Amygdala (tissue), 56 donors: ENCODE measurements at regions not wholly inside any gene's neighbourhood (a gene's known extent, or its start where the extent isn't known, plus 50 kb on each side); places are given as distances from the start of the nearest gene placed in this dataset.
"Not testable (repeated sequence)": the region's sequence is repeated elsewhere in the genome, so short reads cannot be mapped to it uniquely, and the experiment has no call there.

Experiments
- DNase-seq, 56 donors: peaks; one replicate each; lab custom pipeline; 2025; lab: John Stamatoyannopoulos, UW

DNA sequence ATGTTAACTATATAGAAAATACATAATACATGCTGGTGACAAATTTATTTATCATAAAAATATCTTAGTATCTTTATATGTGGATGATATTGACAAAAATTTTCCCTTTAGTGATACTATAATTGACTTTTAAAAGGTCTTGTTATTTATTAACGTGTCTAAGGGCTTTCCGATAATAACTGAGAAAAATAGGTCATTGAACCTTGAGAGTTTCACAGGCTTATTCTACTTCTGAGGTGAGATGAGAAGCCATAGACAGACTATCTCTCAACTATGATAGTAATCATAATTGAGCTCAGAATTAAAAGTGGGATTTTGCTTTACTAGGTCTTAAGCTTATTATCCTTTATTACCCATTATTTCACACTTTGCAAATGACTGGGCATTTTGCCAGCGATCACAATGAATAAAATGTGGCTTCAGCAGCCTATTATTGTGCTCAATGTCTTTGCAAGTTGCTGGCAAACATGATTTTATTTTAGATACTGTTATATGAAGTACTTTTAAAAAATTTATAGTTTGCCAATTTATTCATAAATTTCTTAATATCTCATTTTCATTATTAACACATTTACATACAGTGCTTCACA lies 574.5 kb downstream of the ZWINT start:
- no peak for DNase-seq

DNA sequence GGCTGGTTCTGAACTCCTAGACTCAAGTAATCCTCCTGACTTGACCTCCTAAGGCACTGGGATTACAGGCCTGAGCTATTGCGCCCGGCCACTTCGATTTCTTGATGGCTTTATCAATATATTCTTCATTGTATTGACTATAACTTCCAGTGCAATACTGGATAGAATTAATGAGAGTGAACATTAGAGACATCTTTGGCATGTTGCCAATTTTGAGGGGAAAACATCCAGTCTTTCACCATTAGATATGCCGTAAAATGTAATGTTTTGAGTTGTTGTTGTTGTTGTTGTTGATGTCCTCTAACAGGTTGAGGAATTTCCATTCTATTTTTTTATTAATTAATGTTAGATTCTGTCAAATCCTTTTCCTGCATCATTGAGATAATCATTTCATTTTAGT lies 578.9 kb downstream of the ZWINT start:
- DNase-seq = no peak

GRCh38 chr10:55766212-55766611 lies 594.8 kb downstream of the ZWINT start:
- no peak for DNase-seq

DNA sequence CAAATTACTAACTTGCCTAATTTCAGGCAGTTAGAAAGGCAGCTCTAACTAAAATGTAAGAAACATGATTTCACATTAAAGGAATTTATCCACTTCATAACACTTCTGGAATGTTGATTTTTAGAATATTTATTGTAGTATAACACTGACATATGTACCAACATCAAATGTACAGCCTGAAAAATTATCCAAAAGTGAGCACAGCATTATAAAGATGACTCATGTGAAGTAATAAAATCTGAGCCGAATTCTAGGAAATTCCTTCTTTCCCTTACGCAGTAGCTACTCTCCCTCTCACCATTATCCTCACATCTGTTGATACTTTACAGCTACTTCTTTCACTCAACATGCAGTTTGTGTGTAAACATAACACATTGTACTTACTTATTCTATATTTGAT lies 610.6 kb downstream of the ZWINT start:
- DNase-seq = no peak

DNA sequence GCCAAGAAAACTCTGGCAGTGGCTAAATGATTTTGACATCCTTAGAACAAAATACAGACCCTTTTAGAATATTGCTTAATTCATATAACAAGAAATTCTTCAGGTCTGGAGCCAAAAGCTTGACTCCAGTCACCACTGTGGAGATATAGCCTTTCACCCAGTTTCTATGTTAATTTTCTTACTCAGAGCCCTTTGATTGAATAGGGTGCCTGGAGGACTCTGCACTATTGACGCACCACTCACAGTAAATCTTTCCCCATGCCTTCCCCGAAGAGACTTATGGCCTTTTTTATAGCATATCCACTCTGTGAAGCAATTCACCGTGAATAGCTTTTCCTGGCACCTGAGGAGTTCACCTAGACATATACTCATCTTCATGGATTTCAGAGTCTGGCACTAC lies 613.8 kb downstream of the ZWINT start:
- no peak for DNase-seq

GRCh38 chr10:55746002-55746401 lies 615.1 kb downstream of the ZWINT start:
- DNase-seq = no peak

DNA sequence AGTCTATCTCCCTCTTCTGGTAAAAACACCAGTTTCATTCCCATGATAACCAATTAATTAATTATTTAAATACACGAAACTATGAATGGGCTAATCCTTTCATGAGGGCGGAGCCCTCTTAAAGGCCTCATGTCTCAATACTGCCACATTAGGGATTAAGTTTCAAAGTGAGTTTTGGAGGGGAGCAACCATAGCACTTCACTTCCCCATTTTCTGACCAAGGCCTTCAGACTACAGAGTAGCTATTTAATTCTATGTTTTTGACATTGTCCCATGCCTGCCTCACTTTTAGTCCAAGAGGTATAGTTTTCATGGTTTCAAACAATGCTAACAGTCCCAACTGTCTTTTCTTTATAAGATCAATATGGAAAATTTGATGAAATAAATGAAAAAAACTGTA lies 618.6 kb downstream of the ZWINT start:
- no peak for DNase-seq

DNA sequence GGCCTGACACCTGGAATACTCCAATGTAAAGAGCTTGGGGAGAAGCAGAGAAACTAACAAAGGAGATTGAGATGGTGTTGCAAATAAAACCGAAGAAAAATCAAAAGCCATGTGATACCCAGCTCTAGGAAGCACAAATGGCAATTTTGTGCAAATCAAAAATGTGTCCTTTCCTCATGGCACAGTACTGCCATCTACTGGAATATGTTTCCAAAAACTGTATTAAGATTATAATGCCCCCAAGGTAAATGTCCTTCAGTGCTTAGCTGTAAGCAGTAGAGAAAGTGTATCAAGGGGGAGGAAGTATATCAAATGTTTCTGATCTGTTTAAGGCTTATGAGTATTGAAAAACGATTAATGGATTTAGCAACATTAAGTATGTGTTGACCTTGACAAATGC lies 620.3 kb downstream of the ZWINT start:
- not testable (repeated sequence) for DNase-seq

GRCh38 chr10:55740110-55740509 lies 620.9 kb downstream of the ZWINT start:
- DNase-seq = no peak

GRCh38 chr10:55734112-55734511 lies 626.9 kb downstream of the ZWINT start:
- no peak for DNase-seq

- no peak for DNase-seq
Observed at GRCh38 chr10:55704950-55705349, 656.1 kb downstream of the ZWINT start.

GRCh38 chr10:55668326-55668922 lies 692.6 kb downstream of the ZWINT start:
- no peak for DNase-seq

DNA sequence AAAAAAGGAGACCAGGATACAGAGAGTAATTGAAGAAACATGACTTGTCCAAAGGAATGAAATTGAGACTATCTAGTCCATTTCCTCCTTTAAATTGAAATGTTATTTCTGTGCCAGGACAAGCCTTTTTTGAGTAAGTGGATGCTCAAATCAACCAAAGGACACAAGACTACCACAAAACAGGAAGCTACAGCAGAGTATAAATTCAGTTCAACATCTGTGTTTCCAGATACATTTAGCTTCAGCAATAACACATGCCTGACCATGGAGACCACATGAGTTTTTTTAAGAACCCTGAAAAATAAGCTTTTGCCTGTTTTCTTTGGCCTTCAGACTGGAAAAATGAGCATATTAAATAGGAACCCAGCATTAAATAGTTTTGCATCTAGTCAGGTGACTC lies 707.5 kb downstream of the ZWINT start:
- DNase-seq = no peak

DNA sequence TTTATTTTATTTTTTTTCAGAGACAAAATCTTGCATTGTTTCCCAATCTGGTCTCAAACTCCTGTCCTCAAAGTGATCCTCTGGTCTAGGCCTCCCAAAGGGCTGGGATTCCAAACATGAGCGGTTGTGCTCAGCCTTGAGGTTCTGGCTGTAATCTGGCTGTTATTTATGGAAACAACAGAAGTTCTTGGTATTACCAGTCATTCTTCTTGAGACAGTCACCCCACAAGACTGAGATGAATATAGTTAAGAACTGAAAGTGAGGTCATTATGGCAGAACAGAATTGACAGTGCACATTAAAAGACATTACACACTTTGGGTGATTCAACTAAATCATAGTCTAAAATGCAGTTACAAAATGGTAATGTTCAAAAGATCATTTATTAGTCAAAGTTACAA lies 719.5 kb downstream of the ZWINT start:
- no peak for DNase-seq

- peak in 33 of 56 donors; percentile 9 to 76 (median 40) for DNase-seq
Observed at GRCh38 chr10:55631071-55631654, 729.9 kb downstream of the ZWINT start.

- peak in 9 of 56 donors; percentile 4 to 33 (median 13) for DNase-seq
Observed at GRCh38 chr10:55630491-55631056, 730.5 kb downstream of the ZWINT start.

DNA sequence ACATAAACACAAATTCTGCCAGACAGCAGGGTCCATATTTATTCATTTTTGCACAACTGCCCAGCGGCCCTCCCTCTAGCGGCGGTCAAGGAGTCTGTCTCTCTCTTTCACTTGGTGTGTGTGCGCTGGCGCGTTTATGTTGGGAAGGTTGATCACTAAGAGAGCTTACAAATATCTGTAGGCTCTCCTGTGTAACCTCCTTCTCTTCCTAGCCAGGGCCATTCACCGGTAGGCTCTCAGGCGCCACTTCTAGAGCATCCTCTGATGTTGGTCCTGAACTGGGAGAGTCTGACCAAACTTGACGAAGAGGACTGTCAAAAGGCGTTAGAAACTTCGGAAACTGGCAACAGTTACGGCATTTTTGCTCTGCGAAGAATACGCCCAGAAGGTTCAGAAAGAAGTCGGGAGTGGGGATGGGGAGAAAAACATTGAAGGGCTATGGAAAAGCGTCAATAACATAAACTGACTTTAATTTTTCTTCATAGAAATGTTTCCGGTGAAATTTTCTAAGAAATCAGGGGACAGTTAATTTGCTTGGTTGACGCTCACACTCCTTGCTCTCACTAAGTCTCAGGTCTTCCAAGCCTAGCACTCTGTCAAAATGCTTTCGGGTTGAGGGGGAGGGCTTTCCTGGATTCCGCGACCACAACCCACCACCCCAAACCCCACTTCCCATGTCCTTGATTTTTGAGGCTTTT lies 731.1 kb downstream of the ZWINT start:
- DNase-seq = peak in 17 of 56 donors; percentile 4 to 51 (median 19)

DNA sequence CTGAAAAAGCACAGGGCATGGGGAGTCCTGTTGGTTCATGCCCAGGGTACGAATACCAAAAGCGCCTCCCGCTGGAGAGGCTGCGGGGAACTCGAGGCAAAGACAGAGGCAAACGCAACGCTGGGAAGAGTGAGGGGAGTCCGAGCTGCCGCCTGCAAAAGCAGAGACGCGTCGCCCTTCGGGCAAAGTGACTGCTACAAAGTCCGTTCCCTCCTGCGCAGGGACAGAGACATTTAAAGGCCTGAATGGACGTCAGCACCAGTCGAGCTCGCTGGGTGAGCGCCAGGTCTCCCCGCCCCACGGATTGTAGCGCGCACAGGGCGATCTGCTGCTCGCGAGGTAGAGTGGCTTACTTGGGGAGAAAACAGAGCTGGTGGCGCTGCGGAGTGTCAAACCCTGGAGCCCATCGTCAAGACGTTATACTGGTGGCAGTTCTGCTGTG lies 732.8 kb downstream of the ZWINT start:
- peak in 24 of 56 donors; percentile 6 to 78 (median 42) for DNase-seq

DNA sequence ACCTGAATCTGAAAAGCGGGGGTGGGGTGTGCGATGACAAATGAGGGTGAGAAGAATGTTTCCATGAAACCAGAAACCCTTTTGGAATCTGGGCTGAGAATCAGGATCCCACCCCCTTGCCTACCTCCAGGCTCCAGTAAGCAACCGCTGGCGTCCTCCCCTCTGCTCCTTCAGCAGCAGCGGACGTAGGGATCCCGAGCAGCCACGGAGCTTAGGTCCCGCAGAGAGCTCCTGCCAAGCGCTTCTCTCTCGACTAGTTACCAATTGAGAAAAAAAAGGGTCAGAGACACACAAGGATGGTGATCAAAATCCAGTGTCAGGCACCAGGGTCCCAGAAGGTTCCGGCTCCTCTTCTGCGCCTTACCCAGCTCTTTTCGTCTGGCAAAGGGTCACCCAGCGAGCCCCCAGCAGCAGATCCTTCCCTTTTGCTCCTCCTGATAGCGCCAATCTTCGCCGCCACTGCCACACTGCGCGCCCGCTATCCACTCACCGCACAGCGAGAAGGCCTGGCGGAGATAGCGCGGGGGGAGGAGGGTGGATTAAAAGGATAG lies 733.5 kb downstream of the ZWINT start:
- peak in 11 of 56 donors; percentile 3 to 39 (median 13) for DNase-seq

GRCh38 chr10:55601690-55602478 lies 759.2 kb downstream of the ZWINT start:
- DNase-seq = peak in 2 of 56 donors; percentile 1 to 3
